ENCODE measurements at regions not wholly inside any gene's neighbourhood (a gene's known extent, or its start where the extent isn't known, plus 50 kb on each side); places are given as distances from the start of the nearest gene placed in this dataset.
"Not testable (repeated sequence)": the region's sequence is repeated elsewhere in the genome, so short reads cannot be mapped to it uniquely, and the experiment has no call there.

- no peak for DNase-seq
These were observed 59.3 kb downstream of the BTBD3 start for GRCh38 chr20:11976966-11977365.

GRCh38 chr20:11978496-11978895 is 60.8 kb downstream of the BTBD3 start:
- no peak for DNase-seq

- no peak for DNase-seq
These were observed 61.8 kb downstream of the BTBD3 start for GRCh38 chr20:11979306-11979990.

- no peak for DNase-seq
These were observed 62.6 kb downstream of the BTBD3 start for GRCh38 chr20:11980263-11980662.

- DNase-seq: no peak
These were observed 63.8 kb downstream of the BTBD3 start for GRCh38 chr20:11981366-11981947.

GRCh38 chr20:11982289-11982954 is 64.7 kb downstream of the BTBD3 start:
- DNase-seq: no peak

- no peak for DNase-seq
These were observed 65.3 kb downstream of the BTBD3 start for GRCh38 chr20:11982955-11983470.

- DNase-seq: no peak
These were observed 69.3 kb downstream of the BTBD3 start for GRCh38 chr20:11986954-11987353.

GRCh38 chr20:11987526-11987925 is 69.8 kb downstream of the BTBD3 start:
- DNase-seq: no peak

- no peak for DNase-seq
These were observed 71.5 kb downstream of the BTBD3 start for GRCh38 chr20:11989018-11989771.

- DNase-seq: no peak
These were observed 74.7 kb downstream of the BTBD3 start for GRCh38 chr20:11992426-11992825.

- DNase-seq: no peak
These were observed 76.3 kb downstream of the BTBD3 start for GRCh38 chr20:11993886-11994461.

GRCh38 chr20:11995805-11996567 is 78.3 kb downstream of the BTBD3 start:
- DNase-seq: no peak

GRCh38 chr20:12004776-12005175 is 87.1 kb downstream of the BTBD3 start:
- DNase-seq: not testable (repeated sequence)

- no peak for DNase-seq
These were observed 94.8 kb downstream of the BTBD3 start for GRCh38 chr20:12012241-12013222.

GRCh38 chr20:12014276-12014675 is 96.6 kb downstream of the BTBD3 start:
- DNase-seq: no peak

GRCh38 chr20:12014736-12015135 is 97.0 kb downstream of the BTBD3 start:
- no peak for DNase-seq

GRCh38 chr20:12016291-12016690 is 98.6 kb downstream of the BTBD3 start:
- DNase-seq: no peak

GRCh38 chr20:12019715-12020114 is 102.0 kb downstream of the BTBD3 start:
- no peak for DNase-seq

GRCh38 chr20:12020846-12021245 is 103.2 kb downstream of the BTBD3 start:
- DNase-seq: no peak

GRCh38 chr20:12022126-12022525 is 104.4 kb downstream of the BTBD3 start:
- no peak for DNase-seq

Data from NCI-H226 (cell line).